ENCODE measurements at regions not wholly inside any gene's neighbourhood (a gene's known extent, or its start where the extent isn't known, plus 50 kb on each side); places are given as distances from the start of the nearest gene placed in this dataset.

GRCh38 chrX:3780564-3780963 is 67.1 kb upstream of the PRKX start:
- DNase-seq (ENCODE audit: low spot score), result no peak

DNA sequence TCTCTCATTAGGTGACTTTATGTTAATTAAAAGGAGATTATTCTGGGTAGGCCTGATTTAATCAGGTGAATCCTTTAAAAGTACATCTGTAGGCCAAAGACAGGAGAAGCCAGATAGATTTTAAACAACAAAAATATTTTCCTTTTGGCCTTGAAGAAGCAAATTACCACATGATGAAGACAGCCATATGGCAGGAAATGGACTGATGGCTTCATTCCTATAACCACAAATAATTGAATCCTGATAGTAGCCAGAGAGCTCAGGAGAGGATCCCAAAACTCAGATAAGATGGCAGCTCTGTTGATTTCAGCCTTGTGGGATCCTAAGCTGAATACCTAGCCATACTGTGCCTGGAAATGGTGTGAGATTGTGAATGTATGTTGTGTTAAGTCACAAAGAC is 66.1 kb upstream of the PRKX start:
- DNase-seq (ENCODE audit: low spot score), result no peak

DNA sequence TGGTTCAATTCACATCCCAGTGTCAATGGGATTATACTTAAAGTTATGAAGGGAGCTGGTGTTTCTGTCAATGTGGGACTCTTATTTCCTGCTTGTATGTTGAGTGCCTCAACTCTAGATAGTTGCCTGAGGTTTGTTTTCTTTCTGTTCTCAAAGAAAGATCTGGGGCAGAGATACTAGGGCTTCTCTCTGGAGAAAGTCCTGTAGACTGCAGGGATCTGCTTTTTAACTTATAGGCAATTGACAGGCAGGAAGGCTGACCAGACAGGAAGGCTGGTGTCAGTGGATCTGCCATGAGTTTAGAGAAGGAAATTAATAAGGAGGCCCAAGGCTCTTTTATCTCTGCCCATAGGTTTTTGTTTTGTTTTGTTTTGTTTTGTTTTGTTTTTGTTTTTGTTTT is 64.0 kb upstream of the PRKX start:
- DNase-seq (ENCODE audit: low spot score), result no peak

DNA sequence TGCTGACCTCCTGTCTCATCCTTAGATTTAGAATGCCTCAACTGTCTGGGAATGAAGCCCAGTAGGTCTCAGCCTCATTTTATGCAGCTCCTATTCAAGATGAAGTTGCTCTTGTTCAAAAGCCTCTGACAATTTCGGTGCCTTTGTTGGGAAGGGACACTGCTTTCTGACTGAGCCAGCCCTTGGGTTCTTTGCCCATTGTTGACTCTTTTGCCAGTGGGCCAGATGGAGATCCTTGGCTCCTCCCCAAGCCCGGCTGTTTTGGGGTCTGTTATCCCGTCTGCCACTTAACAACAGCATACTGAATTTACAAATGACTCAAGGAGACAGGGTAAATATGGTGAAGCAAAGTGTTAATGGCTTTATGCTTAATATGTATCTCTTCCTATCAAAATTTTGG is 58.3 kb upstream of the PRKX start:
- no peak for DNase-seq (ENCODE audit: low spot score)

GRCh38 chrX:3768881-3769280 is 55.4 kb upstream of the PRKX start:
- no peak for DNase-seq (ENCODE audit: low spot score)
